ENCODE measurements at regions not wholly inside any gene's neighbourhood (a gene's known extent, or its start where the extent isn't known, plus 50 kb on each side); places are given as distances from the start of the nearest gene placed in this dataset.

DNA sequence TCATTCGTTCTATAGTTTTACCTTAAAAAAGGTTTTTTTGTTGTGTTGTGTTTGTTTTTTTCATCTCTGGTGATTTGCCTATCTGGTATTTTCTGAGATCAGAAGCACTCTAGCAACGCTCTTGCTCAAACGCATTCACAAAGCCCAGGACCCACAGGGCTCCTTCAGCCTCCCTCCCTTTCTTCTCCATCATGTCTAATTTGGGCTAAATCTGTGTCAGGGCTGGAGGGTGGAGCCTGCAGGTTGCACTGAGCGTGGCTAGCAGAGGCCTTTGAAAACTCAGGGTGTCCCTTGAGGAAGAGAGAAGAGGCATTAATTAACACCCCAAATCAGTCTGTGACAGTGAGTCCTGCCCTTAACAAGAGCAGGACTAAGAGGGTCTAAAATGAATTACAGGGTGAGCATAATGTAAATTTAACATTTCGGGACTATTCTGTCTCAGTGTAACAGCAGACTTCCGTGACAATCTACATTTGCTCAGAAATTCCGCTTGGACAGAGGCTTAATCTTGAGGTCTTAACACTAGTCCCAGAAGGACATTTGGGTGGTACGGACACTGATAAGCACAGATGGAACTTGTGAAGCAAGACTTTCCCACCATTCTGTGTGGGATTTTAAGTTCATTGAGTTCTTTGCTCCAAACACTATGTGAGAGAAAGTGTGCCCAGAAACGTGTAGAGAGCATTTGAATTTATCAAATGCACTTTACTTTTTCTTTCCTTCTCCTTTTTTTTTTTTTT, 174.4 kb upstream of the APCDD1 start:
- Histone ChIP-seq H4K20me1 (ENCODE audit: insufficient read depth, low read length) (no peaks in the 10 kb centered on the region), H3K9me3 (ENCODE audit: insufficient read depth, low read depth, low read length) (no peaks in the 10 kb centered on the region), H3K79me2 (ENCODE audit: insufficient read depth, low read length) (no peaks in the 10 kb centered on the region), H2AFZ (ENCODE audit: low read depth, low read length) (no peak overlapping the region), H3K4me2 (ENCODE audit: low read length) (no peak overlapping the region), H3K4me3 (ENCODE audit: insufficient read depth, low read depth, low read length) (no peak overlapping the region), H3K27me3 (ENCODE audit: insufficient read depth, low read length) (no peaks in the 10 kb centered on the region), H3K36me3 (ENCODE audit: insufficient read depth, low read length) (no peaks in the 10 kb centered on the region), H3K9ac (ENCODE audit: low read length) (no peak overlapping the region), H3K4me1 (ENCODE audit: insufficient read depth, low read length) (no peaks in the 10 kb centered on the region), H3K27ac (ENCODE audit: low read depth, low read length) (no peak overlapping the region)
- FAIRE-seq (no peak), DNase-seq (ENCODE audit: low read depth) (no peak)
- H3K27me3 Mint-ChIP-seq (ENCODE audit: low read depth, unreplicated experiment): peaks cover 25% of the 10 kb centered on the region
- H3K4me3 Mint-ChIP-seq (ENCODE audit: unreplicated experiment): no peak overlapping the region
- no peaks in the 10 kb centered on the region for H3K4me1 Mint-ChIP-seq (ENCODE audit: low read depth, unreplicated experiment)
- peaks cover 3% of the 10 kb centered on the region for H3K9me3 Mint-ChIP-seq (ENCODE audit: unreplicated experiment)
- H3K36me3 Mint-ChIP-seq (ENCODE audit: low read depth, unreplicated experiment): no peaks in the 10 kb centered on the region
- no peak overlapping the region for H3K27ac Mint-ChIP-seq (ENCODE audit: unreplicated experiment)
- TF ChIP-seq, protein P1, sequence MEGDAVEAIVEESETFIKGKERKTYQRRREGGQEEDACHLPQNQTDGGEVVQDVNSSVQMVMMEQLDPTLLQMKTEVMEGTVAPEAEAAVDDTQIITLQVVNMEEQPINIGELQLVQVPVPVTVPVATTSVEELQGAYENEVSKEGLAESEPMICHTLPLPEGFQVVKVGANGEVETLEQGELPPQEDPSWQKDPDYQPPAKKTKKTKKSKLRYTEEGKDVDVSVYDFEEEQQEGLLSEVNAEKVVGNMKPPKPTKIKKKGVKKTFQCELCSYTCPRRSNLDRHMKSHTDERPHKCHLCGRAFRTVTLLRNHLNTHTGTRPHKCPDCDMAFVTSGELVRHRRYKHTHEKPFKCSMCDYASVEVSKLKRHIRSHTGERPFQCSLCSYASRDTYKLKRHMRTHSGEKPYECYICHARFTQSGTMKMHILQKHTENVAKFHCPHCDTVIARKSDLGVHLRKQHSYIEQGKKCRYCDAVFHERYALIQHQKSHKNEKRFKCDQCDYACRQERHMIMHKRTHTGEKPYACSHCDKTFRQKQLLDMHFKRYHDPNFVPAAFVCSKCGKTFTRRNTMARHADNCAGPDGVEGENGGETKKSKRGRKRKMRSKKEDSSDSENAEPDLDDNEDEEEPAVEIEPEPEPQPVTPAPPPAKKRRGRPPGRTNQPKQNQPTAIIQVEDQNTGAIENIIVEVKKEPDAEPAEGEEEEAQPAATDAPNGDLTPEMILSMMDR (IDR thresholded peaks at IDR 0.05; ENCODE audit: insufficient read depth, low read depth, low read length): no peak
- no peak for TF ChIP-seq EZH2 (IDR thresholded peaks at IDR 0.05; ENCODE audit: insufficient read depth, low read length)

- TF ChIP-seq, protein P1 (IDR thresholded peaks at IDR 0.05; ENCODE audit: insufficient read depth, low read depth, low read length): no peak
- TF ChIP-seq EZH2 (IDR thresholded peaks at IDR 0.05; ENCODE audit: insufficient read depth, low read length): no peak
- H4K20me1 ChIP-seq (ENCODE audit: insufficient read depth, low read length): no peaks in the 10 kb centered on the region
- Mint-ChIP-seq H3K27me3 (ENCODE audit: low read depth, unreplicated experiment) (peaks cover 14% of the 10 kb centered on the region), H3K27ac (ENCODE audit: unreplicated experiment) (no peak overlapping the region), H3K36me3 (ENCODE audit: low read depth, unreplicated experiment) (no peaks in the 10 kb centered on the region), H3K4me1 (ENCODE audit: low read depth, unreplicated experiment) (no peaks in the 10 kb centered on the region), H3K4me3 (ENCODE audit: unreplicated experiment) (no peak overlapping the region), H3K9me3 (ENCODE audit: unreplicated experiment) (peaks cover 9% of the 10 kb centered on the region)
- FAIRE-seq: no peak
- H3K36me3 ChIP-seq (ENCODE audit: insufficient read depth, low read length): no peaks in the 10 kb centered on the region
- no peak overlapping the region for H3K4me2 ChIP-seq (ENCODE audit: low read length)
- H3K27me3 ChIP-seq (ENCODE audit: insufficient read depth, low read length): no peaks in the 10 kb centered on the region
- H3K9me3 ChIP-seq (ENCODE audit: insufficient read depth, low read depth, low read length): peaks cover 4% of the 10 kb centered on the region
- H3K27ac ChIP-seq (ENCODE audit: low read depth, low read length): no peak overlapping the region
- no peaks in the 10 kb centered on the region for H3K79me2 ChIP-seq (ENCODE audit: insufficient read depth, low read length)
- H3K4me1 ChIP-seq (ENCODE audit: insufficient read depth, low read length): no peaks in the 10 kb centered on the region
- H3K9ac ChIP-seq (ENCODE audit: low read length): no peak overlapping the region
- DNase-seq (ENCODE audit: low read depth): no peak
- no peak overlapping the region for H2AFZ ChIP-seq (ENCODE audit: low read depth, low read length)
- H3K4me3 ChIP-seq (ENCODE audit: insufficient read depth, low read depth, low read length): no peak overlapping the region
These were observed 169.7 kb upstream of the APCDD1 start for GRCh38 chr18:10284540-10285282.

DNA sequence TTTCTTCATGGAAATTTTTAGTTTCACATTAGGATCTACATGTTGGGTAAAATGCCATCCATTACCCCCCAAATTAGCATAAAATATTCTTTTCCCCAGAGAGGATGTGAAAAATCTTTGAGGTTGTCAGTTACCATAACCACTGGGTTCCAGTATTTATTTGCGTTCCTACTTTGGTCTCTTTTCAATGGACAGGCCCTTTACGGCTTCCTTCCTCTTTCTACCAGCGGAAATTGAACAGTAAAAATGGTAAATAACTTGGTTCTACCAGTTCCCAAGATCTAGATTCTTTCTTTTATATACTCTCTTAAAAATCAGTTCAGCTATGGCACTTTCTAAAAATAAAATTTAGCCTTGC, 169.2 kb upstream of the APCDD1 start:
- no peaks in the 10 kb centered on the region for H3K36me3 ChIP-seq (ENCODE audit: insufficient read depth, low read length)
- H3K4me3 ChIP-seq (ENCODE audit: insufficient read depth, low read depth, low read length): no peak overlapping the region
- H3K4me2 ChIP-seq (ENCODE audit: low read length): no peak overlapping the region
- H2AFZ ChIP-seq (ENCODE audit: low read depth, low read length): no peak overlapping the region
- Mint-ChIP-seq H3K4me1 (ENCODE audit: low read depth, unreplicated experiment) (peaks cover 3% of the 10 kb centered on the region), H3K27ac (ENCODE audit: unreplicated experiment) (no peak overlapping the region), H3K4me3 (ENCODE audit: unreplicated experiment) (no peak overlapping the region), H3K36me3 (ENCODE audit: low read depth, unreplicated experiment) (no peaks in the 10 kb centered on the region), H3K27me3 (ENCODE audit: low read depth, unreplicated experiment) (peaks cover 11% of the 10 kb centered on the region), H3K9me3 (ENCODE audit: unreplicated experiment) (peaks cover 9% of the 10 kb centered on the region)
- TF ChIP-seq, protein P1 (IDR thresholded peaks at IDR 0.05; ENCODE audit: insufficient read depth, low read depth, low read length): no peak
- TF ChIP-seq EZH2 (IDR thresholded peaks at IDR 0.05; ENCODE audit: insufficient read depth, low read length): no peak
- H3K9ac ChIP-seq (ENCODE audit: low read length): no peak overlapping the region
- H3K27me3 ChIP-seq (ENCODE audit: insufficient read depth, low read length): no peaks in the 10 kb centered on the region
- DNase-seq (ENCODE audit: low read depth): no peak
- FAIRE-seq: no peak
- H4K20me1 ChIP-seq (ENCODE audit: insufficient read depth, low read length): no peaks in the 10 kb centered on the region
- H3K27ac ChIP-seq (ENCODE audit: low read depth, low read length): no peak overlapping the region
- peaks cover 4% of the 10 kb centered on the region for H3K9me3 ChIP-seq (ENCODE audit: insufficient read depth, low read depth, low read length)
- H3K4me1 ChIP-seq (ENCODE audit: insufficient read depth, low read length): no peaks in the 10 kb centered on the region
- no peaks in the 10 kb centered on the region for H3K79me2 ChIP-seq (ENCODE audit: insufficient read depth, low read length)

Data from astrocyte (in vitro differentiated cells and primary cell).